A172 (cell line): ENCODE measurements at regions not wholly inside any gene's neighbourhood (a gene's known extent, or its start where the extent isn't known, plus 50 kb on each side); places are given as distances from the start of the nearest gene placed in this dataset.

Experiments used
- DNase-seq: peaks from one replicate; pipeline ENCODE4 v3.0.0-alpha.2; 2015; ENCODE audit warnings: low spot score

DNA sequence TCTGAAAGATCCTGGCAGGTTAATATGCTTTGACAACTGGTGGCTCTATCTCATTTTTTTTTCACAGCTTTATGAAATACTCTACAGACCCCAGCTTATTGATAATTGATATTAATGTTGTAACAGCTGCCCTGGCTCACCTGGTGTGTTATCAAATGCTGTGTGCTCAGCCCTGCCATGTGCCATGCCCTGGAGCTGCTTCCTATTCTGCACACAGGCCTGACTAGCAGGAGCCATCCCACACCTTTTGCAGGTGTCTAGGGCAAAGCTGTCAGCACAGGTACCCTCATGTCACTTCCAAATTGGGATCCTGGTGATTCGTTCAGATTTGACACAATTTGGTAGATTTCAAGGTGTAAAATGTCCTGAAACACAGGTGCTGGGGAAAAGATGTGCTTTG lies 254.6 kb upstream of the MAN1A1 start:
- DNase-seq, result no peak

DNA sequence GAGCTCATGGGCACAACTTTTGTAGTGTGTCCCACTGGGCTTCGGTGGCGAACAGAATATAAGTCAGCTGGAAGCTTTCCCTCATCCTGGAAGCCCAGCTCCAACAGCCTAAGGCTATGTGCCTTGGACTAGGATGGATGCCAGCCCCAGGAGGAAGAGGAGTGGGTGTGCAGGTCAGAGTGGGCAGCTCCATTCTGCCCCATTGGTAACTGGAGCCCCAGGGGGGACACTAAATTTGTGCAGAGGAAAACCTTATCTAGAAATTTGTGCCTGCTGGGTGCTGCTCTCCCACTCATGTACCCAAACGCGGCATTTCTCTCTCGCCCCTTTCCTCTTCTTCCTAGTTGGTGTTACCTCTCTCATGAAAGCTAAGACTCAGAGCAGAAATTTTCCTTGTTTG lies 253.9 kb upstream of the MAN1A1 start:
- no peak for DNase-seq

DNA sequence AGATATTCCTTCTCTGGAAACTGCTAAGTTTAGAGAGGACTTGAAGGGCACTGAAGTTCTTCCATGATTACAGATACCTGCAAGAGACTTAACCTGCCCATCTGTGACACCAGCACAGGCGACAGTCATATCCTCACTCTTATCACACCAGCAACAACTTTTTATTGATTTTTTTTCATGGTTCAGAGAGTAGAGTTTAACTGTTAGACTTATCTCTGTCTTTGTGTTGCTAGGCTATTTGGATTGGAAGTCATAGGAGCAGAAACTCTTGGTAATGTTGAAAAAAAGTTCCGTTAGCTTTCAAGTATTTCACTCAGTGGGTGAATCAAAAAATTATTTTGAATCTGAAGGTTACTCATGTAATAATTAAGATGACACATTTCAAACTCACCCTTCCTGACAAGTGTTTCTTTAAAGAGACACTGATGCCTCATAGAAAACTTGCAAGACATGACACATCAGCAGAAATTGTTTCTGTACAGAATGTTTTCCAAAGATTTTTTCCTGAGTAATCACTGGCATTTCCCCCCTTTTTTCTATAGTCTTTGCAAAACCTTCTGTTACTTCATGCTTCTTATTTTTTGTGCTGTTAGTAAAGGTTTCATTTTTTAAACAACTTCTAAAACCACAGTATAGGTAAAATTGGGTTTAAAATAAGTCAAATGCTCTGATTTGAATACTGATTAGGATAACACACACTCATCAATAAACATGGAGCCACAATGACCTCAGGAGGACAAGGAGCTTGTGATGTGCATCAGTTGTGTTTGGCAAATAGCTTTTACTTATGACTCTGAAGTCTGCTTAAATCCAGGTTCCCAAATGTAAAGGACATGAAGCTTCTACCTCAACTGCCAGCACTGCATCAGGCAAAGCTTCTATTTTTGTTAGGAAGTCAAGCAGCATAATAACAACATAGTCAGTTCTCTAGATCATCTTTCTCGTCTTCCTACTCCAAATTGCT lies 252.9 kb upstream of the MAN1A1 start:
- DNase-seq, result peak; percentile 24

DNA sequence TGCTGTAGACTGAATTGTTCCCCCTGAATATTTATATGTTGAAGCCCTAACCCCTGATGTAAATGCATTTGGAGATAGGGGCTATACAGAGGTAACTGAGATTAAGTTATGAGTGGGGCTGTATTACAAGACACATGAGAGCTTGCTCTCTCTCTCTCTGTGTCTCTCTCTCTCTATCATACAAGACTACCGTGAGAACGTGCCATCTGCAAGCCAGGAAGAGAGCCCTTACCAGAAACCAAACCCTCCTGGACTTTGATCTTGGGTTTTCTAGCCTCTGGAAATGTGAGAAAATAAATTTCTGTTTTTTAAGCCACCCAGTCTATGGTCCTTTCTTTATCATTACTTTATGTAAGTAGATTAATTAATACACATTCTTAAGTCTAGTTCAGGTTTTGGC lies 249.3 kb upstream of the MAN1A1 start:
- no peak for DNase-seq

DNA sequence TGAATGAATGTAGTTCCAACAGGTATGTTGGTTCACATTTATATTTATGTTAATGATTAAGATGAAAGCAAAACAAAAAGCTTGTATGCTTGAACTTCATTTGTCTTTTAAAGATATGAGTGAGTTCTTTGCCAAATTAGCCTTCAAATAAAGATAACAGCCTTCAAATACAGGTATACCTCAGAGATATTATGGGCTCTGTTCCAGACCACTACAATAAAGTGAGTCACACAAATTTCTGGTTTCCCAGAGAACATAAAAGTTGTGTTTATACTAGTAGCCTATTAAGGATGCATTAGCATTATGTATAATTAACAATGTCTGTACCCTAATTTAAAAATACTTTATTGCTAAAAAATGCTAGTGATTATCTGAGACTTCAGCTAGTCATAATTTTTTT lies 245.3 kb upstream of the MAN1A1 start:
- DNase-seq, result peak; percentile 20

DNA sequence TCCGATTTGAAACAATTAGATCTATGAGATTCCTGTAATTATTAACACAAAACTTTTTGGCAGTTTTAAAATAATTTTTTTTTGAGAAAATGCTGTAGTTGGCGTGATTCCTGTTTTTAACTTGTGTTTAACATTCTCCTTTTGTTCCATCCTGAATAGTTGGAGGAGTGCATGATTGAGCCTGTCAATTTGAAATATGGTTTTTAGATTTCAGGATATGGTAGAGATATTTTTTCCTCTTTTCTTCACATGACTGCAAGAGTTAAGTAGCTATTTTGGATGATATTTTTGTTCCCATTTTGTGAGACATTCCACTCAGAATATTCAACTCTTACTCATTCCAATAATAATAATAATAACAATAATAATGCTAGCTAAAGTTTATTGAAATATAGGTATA lies 241.7 kb upstream of the MAN1A1 start:
- no peak for DNase-seq

DNA sequence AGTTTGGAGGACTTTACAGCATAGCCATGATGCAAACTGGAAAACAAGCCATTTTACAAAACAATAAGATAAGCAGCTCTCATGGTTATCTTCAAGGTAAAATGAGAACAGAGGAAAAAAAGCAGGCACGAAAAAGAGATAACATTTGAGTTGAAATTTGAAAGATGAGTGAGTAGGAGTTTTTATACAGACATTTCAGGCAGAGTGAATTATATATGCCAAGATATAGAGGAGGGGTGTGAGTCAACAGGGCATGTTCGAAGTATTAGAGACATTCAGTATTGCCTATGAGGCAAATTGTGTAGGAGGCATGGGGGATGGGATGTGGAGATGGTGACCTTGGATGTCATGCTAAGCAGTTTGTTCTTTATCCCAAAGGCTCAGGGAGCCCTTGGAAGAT lies 240.5 kb upstream of the MAN1A1 start:
- DNase-seq, result no peak

DNA sequence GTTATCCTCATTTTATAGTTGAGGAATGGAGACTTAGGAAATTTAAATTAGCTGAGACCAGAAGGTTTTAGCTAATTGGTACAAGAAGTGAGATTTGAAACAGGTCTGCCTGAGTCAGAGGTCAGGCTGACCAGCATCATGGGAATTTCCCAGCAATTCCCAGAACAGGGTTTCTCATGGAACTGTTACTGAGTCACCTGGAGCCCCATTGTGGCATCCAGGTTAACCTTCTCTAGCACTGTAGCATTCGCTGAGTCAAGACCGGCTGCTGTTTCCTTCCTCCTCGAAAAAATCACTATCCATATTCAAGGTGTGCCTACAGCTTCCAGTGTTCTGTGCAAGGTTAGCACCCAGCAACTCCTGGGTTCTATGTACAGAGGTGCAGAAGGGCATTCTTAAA lies 238.0 kb upstream of the MAN1A1 start:
- DNase-seq, result peak; percentile 44

DNA sequence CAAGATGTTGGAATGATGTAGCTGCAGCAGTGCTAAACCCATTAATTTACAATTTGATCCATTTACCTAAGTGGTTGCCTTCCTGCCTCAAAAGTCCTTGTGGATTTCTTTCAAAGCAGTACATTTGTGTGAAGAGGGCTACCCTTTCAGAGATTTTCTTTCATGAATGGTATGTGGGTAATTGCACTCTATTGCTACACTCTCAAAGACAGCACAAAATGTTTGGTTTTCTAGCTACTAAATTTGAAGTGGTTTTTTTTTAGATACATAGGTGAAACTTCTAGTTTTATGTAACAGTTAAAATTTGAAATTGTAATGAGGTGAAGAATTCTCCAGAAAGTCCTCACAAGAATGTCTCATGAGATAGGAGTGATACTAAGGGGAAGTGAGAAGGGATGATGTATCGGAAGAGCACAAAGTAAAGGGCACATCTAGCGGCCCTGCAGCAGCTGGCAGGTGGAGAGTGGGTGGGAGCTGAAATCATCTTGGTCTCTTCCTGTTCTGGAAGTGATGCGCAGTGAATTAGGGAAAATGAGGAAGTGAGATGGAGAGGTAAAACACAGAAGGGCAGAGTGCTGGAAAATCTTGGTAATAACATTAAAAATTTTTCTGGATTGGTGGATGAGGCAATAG lies 236.8 kb upstream of the MAN1A1 start:
- no peak for DNase-seq

DNA sequence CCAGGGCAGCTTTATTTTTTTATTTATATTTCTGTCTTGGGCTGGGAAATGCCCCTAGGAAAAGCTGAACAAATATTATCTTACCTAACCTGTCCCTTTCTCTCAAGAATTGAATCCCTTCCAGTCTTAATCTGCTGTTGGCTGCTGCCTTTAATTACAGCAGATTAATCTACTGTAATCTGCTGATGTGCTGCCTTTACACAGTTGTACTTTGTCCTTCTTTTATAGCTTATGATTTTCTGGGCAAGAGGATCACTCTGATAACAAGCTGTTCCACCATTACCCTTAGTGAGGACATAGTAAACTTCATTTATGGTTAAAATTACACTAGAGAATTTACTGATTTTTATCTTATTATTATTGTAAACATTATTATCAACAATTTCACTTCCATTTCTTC lies 234.5 kb upstream of the MAN1A1 start:
- DNase-seq, result no peak

DNA sequence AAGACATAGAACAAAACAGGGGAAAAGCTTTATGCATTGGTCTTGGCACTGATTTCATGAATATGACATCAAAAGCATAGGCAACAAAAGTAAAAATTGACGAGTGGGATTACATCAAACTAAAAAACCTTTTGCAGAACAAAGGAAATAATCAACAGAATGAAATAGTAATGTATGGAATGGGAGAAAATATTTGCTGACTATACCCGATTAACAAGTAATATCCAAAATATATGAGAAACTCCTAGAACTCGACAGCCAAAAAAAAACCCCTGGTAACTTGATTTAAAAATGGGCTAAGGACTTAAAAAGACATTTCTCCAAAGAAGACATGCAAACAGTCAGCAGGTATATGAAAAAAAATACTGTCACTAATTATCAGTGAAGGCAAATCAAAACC lies 231.7 kb upstream of the MAN1A1 start:
- no peak for DNase-seq

DNA sequence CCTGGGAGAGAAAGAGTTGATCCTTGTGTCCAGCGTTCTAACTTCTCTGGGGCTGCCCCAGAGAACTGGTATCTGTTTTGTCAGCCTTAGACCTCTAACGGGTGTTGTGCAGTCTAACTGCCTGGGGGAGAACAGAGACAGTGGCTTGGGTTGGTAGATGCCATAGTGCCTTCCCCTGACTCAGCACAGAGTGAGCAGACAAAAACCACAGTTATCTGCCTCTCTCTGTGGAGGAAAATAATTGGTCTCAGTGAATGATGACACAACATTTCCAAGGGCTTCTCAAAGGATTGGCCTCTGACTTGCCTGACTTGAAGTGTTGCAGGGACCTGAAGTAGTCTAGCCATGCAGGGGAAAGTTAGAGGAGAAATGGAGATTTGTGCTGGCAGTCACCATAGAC lies 226.2 kb upstream of the MAN1A1 start:
- peak; percentile 35 for DNase-seq

DNA sequence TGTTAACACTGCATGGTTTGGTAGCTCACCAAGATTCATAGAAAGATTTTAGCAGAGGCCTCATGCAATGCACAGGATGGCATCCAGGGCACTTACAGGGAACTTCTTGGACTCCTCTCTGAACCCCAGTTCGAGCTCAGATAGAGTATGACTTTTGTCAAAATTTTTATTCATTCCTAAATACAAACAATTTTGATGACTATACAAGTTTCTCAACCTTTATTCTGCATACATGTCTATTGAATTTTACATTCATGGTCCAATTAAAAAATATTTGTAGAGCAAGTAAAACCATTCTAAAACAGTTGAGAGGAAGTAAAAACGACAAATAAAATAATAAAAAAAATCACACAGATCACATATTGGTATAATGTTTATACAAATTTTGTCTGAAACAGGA lies 219.0 kb upstream of the MAN1A1 start:
- DNase-seq, result no peak

DNA sequence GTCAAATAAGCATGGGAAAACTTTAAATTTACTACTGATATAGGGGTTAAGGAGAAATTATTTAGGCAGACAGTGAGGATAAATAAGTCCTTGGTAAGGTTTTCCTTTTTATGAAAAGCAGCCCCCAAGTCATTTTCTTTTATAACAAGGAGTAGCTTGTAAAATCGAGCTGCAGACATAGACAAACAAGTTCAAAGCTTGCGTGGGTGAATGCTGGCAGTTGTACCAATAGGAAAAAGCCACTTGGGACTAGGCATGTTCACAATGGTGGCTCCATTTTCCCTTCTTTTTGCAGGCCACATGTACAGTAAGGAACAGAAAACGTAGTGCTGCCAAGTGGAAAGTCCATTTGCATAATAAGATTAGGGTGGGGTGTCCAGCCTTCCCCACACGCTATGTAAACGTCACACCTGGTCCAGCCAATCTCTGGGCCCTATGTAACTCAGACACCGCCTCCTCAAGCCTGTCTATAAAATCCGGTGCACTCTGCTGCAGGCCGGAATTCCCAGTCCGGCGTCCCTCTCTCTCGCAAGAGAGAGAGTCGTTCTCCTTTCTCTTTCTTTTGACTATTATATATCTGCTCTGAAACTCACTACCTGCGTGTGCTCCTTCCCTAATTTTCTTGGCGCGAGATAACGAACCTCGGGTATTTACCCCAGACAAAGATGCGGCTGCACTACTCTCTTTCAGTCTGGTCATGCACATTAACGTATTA lies 217.1 kb upstream of the MAN1A1 start:
- peak; percentile 39 for DNase-seq

DNA sequence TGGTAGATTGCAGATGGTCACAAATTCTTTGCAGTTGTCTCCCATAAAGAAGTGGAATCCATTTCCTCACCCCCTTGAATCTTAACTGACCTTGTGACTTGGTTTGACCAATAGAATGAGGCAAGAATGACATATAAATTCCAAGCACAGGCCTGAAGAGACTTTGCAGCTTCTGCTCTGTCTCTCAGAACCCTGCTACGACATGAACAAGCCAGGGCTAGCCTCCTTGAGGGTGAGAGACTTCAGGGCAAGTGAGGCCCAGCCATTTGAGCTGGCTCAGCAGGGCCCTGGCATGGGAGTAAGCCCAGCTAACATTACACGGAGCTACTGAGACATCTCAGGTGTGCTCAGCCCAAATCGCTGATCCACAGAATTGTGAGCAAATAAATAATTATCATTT lies 216.3 kb upstream of the MAN1A1 start:
- DNase-seq, result no peak

DNA sequence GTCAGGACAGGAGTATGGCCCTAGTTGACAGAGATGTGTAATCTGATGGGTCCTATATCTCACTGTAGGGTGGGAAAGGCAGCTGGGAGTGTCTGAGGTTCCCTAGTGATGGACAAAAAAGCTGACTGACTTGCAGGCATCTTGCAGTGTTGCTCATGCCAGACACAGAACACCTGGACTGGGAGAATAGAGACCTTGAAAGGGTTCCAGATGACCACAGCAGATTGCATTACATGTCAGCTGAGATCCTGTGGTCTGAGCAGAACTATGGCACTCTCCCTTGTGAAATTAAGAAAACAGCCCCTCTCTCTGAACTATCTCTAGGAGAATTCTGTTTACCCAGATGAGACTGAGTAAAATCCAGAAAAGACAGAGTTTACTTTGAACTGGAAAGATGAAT lies 212.6 kb upstream of the MAN1A1 start:
- DNase-seq, result no peak

DNA sequence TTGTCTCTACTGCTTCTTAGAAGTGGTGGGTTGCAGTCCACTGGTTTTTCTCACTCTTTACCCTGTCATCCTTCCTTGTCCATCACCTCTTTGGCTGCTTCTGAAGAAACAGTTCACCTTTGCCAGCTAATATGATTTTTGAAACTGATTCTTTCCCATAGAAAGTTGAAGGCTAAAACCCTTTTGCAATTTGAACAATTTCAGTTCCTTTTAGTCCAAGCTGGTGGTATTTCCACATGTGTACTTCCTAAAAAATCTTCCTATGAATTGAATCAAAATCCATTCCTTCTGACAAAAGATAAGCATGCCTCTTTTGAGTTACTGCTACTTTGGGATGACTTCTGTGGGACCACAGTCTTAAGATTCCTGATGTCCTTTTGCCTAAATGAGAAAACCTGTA lies 210.0 kb upstream of the MAN1A1 start:
- DNase-seq, result no peak

DNA sequence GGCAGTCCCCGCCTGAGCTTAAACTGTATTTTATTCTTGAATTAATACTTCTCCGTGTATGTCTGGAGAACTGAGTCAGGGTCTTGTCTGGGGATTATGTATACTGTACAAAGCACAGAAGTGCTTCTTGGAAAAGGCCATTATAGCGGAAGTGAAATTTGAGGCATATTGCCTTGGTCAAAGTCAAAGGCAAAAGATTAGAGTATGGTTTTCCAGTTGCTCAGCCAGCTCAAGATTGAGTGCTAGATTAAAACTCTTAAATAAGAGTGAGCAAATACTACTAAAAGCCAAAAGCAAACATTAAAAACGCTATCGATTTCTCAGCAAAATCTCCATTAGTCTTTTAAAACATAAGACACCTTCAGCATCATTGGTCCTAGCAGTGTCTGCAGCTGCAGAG lies 207.7 kb upstream of the MAN1A1 start:
- no peak for DNase-seq

DNA sequence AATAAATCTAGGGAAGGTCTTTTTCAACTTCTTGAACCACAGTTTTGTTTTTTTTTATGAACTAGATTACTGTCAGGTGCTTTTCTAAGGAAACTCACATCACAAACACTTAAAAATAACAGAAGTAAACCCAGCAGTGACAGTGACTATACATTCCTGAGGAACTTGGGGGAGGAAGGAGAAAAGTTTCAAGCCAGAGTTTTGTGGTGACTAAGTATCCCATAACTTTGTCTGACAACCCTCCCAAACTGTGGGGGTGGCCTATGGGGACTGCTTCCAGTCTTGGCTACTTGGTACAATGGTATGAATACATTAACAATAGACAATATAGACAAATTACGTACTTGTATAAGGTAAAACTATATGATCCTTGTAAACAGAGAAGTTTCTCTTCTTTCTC lies 202.5 kb upstream of the MAN1A1 start:
- DNase-seq, result no peak

DNA sequence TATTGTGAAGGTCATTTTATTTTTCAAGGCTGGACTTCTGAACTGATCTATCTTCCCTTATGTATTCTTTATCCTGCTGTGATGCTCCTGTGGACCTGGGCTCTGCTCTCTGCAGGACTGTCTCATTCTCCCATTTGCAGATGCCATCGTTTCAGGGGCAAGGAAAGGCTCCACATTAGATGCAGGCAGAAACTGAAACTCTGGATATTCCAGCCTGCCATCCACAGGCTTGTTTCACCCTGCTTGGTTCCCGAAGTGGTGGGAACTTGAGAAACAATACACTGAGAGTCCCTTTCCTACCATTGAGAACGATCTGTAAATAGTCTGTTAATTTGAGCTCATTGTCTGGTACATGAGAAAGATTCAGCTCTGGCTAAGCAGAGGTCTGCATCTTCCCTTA lies 197.5 kb upstream of the MAN1A1 start:
- no peak for DNase-seq

DNA sequence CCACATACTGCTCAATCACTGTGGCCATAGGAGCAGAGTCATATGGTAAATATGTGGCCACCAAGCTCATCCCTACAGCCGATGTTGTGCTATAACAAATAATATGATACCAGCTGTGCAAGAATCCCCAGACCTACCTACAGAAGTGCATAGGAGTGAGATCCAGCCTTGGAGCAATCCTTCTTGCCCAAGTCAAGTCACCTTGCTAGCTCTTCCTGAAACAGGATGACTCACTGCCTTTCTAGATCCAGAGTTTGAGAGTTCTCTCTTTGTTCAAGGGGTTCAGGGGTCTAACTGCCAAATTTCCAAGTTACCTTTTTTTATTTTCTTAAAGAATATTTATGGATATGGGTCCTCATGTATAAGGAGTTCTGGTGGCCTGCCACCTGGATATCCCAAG lies 195.7 kb upstream of the MAN1A1 start:
- no peak for DNase-seq

DNA sequence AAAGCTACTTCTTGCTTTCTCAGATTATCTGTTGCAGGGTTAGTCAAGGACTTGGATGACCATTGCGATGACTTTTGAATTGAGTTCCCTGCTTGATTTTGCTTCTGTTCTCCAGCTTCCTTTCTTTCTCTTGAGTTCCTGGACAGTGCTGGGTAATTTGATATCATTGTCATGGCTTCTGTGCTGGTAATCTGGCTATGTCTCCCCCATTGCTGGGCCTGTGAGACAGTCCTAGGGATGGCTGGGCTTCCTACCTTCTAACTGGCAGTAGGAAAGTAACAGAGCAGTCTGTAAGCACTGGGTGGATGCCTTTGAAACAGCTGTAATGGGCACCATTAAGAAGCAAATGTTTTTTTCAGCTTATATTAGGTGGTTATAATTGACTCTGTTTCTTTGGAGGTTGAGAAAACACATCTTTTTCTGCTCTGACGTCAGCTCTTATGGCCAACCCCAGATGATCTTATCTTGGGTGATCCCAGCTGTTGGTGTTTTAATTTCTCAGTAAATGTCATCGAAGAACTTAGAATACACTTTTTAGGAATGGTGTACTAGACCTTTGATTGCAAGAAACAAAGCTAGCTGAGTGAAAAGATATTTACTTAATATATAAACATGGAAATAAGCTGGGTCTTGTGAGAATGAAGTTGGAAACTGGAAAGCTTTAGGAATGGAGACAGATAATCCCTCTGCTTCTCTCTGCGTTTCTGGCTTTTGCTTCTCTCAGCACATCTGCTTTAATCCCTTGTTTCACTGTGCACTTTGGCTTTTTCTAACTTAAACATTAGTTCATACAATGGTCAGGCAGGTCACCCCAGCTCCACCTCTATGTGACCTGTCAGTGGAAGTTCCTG lies 195.0 kb upstream of the MAN1A1 start:
- no peak for DNase-seq
